ENCODE measurements at regions not wholly inside any gene's neighbourhood (a gene's known extent, or its start where the extent isn't known, plus 50 kb on each side); places are given as distances from the start of the nearest gene placed in this dataset.

GRCh38 chr5:14967166-14967565 is 95.6 kb upstream of the ANKH start:
- TF ChIP-seq GATA2 (IDR thresholded peaks at IDR 0.05; ENCODE audit: low read depth, low read length) (no peak), GATA3 (IDR thresholded peaks at IDR 0.05; ENCODE audit: low read depth, low read length) (no peak)
